H1 (cell line): ENCODE measurements at regions not wholly inside any gene's neighbourhood (a gene's known extent, or its start where the extent isn't known, plus 50 kb on each side); places are given as distances from the start of the nearest gene placed in this dataset.

Experiments
- CTCF ChIA-PET: fragments of 300-600 bp; sonication (Branson Sonifier 250); formaldehyde crosslinking; loops from one replicate; lab custom pipeline; 2021; ENCODE audit not compliant: partially characterized antibody; lab: Charles Lee
- POLR2A ChIA-PET: fragments of 300-600 bp; sonication (Branson Sonifier 250); formaldehyde crosslinking; loops from one replicate; lab custom pipeline; 2021; ENCODE audit warnings: inconsistent platforms; ENCODE audit not compliant: partially characterized antibody; lab: Charles Lee
- DNase-seq, 2 experiments: peaks; one replicate each; pipeline versions ENCODE4 v3.0.0 to v3.0.0-alpha.2; 2010 to 2022; ENCODE audit warnings: low spot score in 2 of 2, low read depth in 1 of 2, mixed read lengths in 1 of 2
- FAIRE-seq: peaks from 2 replicates; lab custom pipeline; 2011; peaks lifted over from hg19 to GRCh38; lab: Jason Lieb, UNC
- H2AFZ ChIP-seq: 2 replicates; pipeline ENCODE4 v1.8.1; 2012; ENCODE audit warnings: low read length, inconsistent platforms
- H2AK5ac ChIP-seq: 2 replicates; pipeline ENCODE4 v1.6.1; 2013; ENCODE audit warnings: low read depth, low read length
- H2BK120ac ChIP-seq: replicated peaks from 2 replicates; pipeline ENCODE3; 2013; ENCODE audit warnings: low read depth, low read length, inconsistent platforms
- H2BK12ac ChIP-seq: 2 replicates; pipeline ENCODE4 v1.6.1; 2013; ENCODE audit warnings: low read depth, low read length
- H2BK15ac ChIP-seq: 2 replicates; pipeline ENCODE4 v1.6.1; 2013; ENCODE audit warnings: low read length
- H2BK20ac ChIP-seq: 2 replicates; pipeline ENCODE4 v1.6.1; 2013; ENCODE audit warnings: low read length
- H2BK5ac ChIP-seq: 2 replicates; pipeline ENCODE4 v1.6.1; 2013; ENCODE audit warnings: low read depth, low read length
- H3K14ac ChIP-seq: 2 replicates; pipeline ENCODE4 v1.6.1; 2013; ENCODE audit warnings: inconsistent platforms; ENCODE audit not compliant: insufficient read length
- H3K18ac ChIP-seq: 2 replicates; pipeline ENCODE4 v1.6.1; 2013; ENCODE audit warnings: low read length; ENCODE audit errors: extremely low read depth
- H3K23ac ChIP-seq: 2 replicates; pipeline ENCODE4 v1.6.1; 2013; ENCODE audit warnings: inconsistent platforms; ENCODE audit not compliant: insufficient read length
- H3K23me2 ChIP-seq: 2 replicates; pipeline ENCODE4 v1.6.1; 2013; ENCODE audit warnings: low read depth, low read length
- H3K27ac ChIP-seq: 2 replicates; pipeline ENCODE4 v1.6.1; 2011; ENCODE audit warnings: low read depth, low read length, inconsistent platforms
- H3K27me3 ChIP-seq, 4 experiments: replicated peaks in 1 of 4; 1 replicate in 1 of 4; 2 replicates in 3 of 4; pipeline versions ENCODE4 v1.6.1 to v1.8.1; 2011 to 2013; ENCODE audit warnings: low read length in 3 of 4, mild to moderate bottlenecking in 3 of 4, inconsistent platforms in 2 of 4, mixed read lengths in 2 of 4, moderate library complexity in 1 of 4; ENCODE audit not compliant: control insufficient read depth in 3 of 4, insufficient read depth in 3 of 4; ENCODE audit errors: extremely low read depth in 1 of 4
- H3K36me3 ChIP-seq, 4 experiments: 2 replicates each; pipeline versions ENCODE4 v1.6.1 to v1.8.1; 2011 to 2013; ENCODE audit warnings: mild to moderate bottlenecking in 4 of 4, low read length in 3 of 4, moderate library complexity in 2 of 4, control low read depth in 1 of 4, inconsistent platforms in 1 of 4; ENCODE audit not compliant: insufficient read depth in 4 of 4, control insufficient read depth in 2 of 4
- H3K4ac ChIP-seq: replicated peaks from 2 replicates; pipeline ENCODE3; 2013; ENCODE audit warnings: low read length, low read depth, mixed read lengths, inconsistent platforms; ENCODE audit not compliant: insufficient read length
- H3K4me1 ChIP-seq, 4 experiments: replicated peaks in 1 of 4; 1 replicate in 1 of 4; 2 replicates in 3 of 4; pipeline versions ENCODE4 v1.6.1 to v1.8.1; 2011 to 2013; ENCODE audit warnings: low read length in 3 of 4, inconsistent platforms in 2 of 4, mixed read lengths in 1 of 4; ENCODE audit not compliant: insufficient read depth in 4 of 4, control insufficient read depth in 3 of 4
- H3K4me2 ChIP-seq, 2 experiments: 2 replicates each; pipeline versions ENCODE4 v1.6.1 to v1.8.1; 2011 to 2013; ENCODE audit warnings: low read depth in 2 of 2, low read length in 2 of 2, control low read depth in 1 of 2, inconsistent platforms in 1 of 2, mild to moderate bottlenecking in 1 of 2; ENCODE audit not compliant: insufficient read depth in 1 of 2
- H3K4me3 ChIP-seq, 4 experiments: fragments of 200-600, 300-600 bp in 1 of 4; sonication (generic), shearing (Covaris generic), sonication (Bioruptor Twin) in 1 of 4; 2 replicates each; pipeline versions ENCODE4 v1.5.1 to v1.8.1; 2011 to 2016; ENCODE audit warnings: low read length in 4 of 4, low read depth in 3 of 4, control low read depth in 2 of 4, inconsistent platforms in 2 of 4, mild to moderate bottlenecking in 2 of 4, mixed read lengths in 1 of 4, moderate library complexity in 1 of 4; ENCODE audit not compliant: insufficient read depth in 2 of 4; ENCODE audit errors: extremely low read depth in 1 of 4
- H3K56ac ChIP-seq: replicated peaks from 2 replicates; pipeline ENCODE3; 2013; ENCODE audit warnings: low read depth, mild to moderate bottlenecking, mixed read lengths, low read length, inconsistent platforms; ENCODE audit not compliant: insufficient read length
- H3K79me1 ChIP-seq: 2 replicates; pipeline ENCODE4 v1.6.1; 2013; ENCODE audit warnings: low read depth, low read length, control low read depth
- H3K79me2 ChIP-seq, 2 experiments: 2 replicates each; pipeline versions ENCODE4 v1.6.1 to v1.8.1; 2012 to 2013; ENCODE audit warnings: low read length in 2 of 2, mild to moderate bottlenecking in 2 of 2, inconsistent platforms in 1 of 2; ENCODE audit not compliant: insufficient read depth in 2 of 2, control insufficient read depth in 1 of 2
- H3K9ac ChIP-seq, 4 experiments: replicated peaks in 1 of 4; 1 replicate in 1 of 4; 2 replicates in 3 of 4; pipeline versions ENCODE4 v1.6.1 to v1.8.1; 2011 to 2013; ENCODE audit warnings: low read depth in 3 of 4, low read length in 3 of 4, control low read depth in 2 of 4, mild to moderate bottlenecking in 2 of 4, moderate library complexity in 2 of 4, inconsistent platforms in 1 of 4; ENCODE audit errors: extremely low read depth in 1 of 4
- H3K9me3 ChIP-seq, 2 experiments: 2 replicates each; pipeline versions ENCODE4 v1.6.1 to v1.8.1; 2012 to 2013; ENCODE audit warnings: mild to moderate bottlenecking in 2 of 2, moderate library complexity in 2 of 2, control low read depth in 1 of 2, inconsistent platforms in 1 of 2, low read depth in 1 of 2, low read length in 1 of 2, mixed read lengths in 1 of 2; ENCODE audit not compliant: insufficient read depth in 2 of 2
- H4K20me1 ChIP-seq, 2 experiments: replicated peaks in 1 of 2; 2 replicates each; pipeline versions ENCODE3 to v1.8.1; 2011 to 2013; ENCODE audit warnings: inconsistent platforms in 2 of 2, low read length in 2 of 2, mild to moderate bottlenecking in 1 of 2; ENCODE audit not compliant: insufficient read depth in 2 of 2, control insufficient read depth in 1 of 2
- H4K5ac ChIP-seq: 2 replicates; pipeline ENCODE4 v1.6.1; 2013; ENCODE audit warnings: low read length, low read depth, mixed read lengths, inconsistent platforms; ENCODE audit not compliant: insufficient read length
- H4K8ac ChIP-seq: 2 replicates; pipeline ENCODE4 v1.8.0; 2013; ENCODE audit warnings: mild to moderate bottlenecking, moderate library complexity, low read length, inconsistent platforms; ENCODE audit not compliant: insufficient read depth; ENCODE audit errors: extremely low read depth
- H4K91ac ChIP-seq: replicated peaks from 2 replicates; pipeline ENCODE3; 2013; ENCODE audit warnings: low read length, mixed read lengths, inconsistent platforms; ENCODE audit not compliant: insufficient read length
- ASH2L ChIP-seq: fragments of 200-600, 300-600 bp; sonication (generic); IDR thresholded peaks from one replicate; pipeline ENCODE4 v1.7.1; 2017; ENCODE audit warnings: low read length
- BACH1 ChIP-seq: IDR thresholded peaks from 2 replicates; pipeline ENCODE4 v1.6.1; 2012; ENCODE audit warnings: low read length, improper control_type of control experiment
- BCL11A ChIP-seq, 2 experiments: IDR thresholded peaks; one replicate each; pipeline ENCODE4 v1.6.1; 2011; ENCODE audit warnings: low read depth in 2 of 2, low read length in 2 of 2, mild to moderate bottlenecking in 2 of 2
- CTBP2 ChIP-seq: IDR thresholded peaks from 2 replicates; pipeline ENCODE4 v1.7.0; 2011; ENCODE audit warnings: borderline replicate concordance, mild to moderate bottlenecking, moderate library complexity, mixed read lengths, low read length; ENCODE audit not compliant: insufficient read depth, insufficient read length
- EZH2 ChIP-seq: fragments of 200-600 bp; sonication (generic); IDR thresholded peaks from 2 replicates; pipeline ENCODE4 v1.7.1; 2012; ENCODE audit warnings: low read depth, mild to moderate bottlenecking, moderate library complexity, low read length, inconsistent platforms; ENCODE audit not compliant: severe bottlenecking
- KDM1A ChIP-seq: fragments of 200-600, 300-600 bp; sonication (generic); IDR thresholded peaks from 2 replicates; pipeline ENCODE4 v1.7.1; 2016; ENCODE audit warnings: mild to moderate bottlenecking, low read length, borderline replicate concordance
- RAD21 ChIP-seq, 2 experiments: IDR thresholded peaks in 1 of 2; conservative IDR thresholded peaks in 1 of 2; 2 replicates each; pipeline ENCODE4 v1.6.1; 2011; ENCODE audit warnings: low read depth in 2 of 2, low read length in 2 of 2, improper control_type of control experiment in 1 of 2, inconsistent platforms in 1 of 2, mild to moderate bottlenecking in 1 of 2, moderate library complexity in 1 of 2
- RXRA ChIP-seq: IDR thresholded peaks from 2 replicates; pipeline ENCODE4 v1.6.1; 2011; ENCODE audit warnings: low read depth, mild to moderate bottlenecking, low read length, moderate library complexity; ENCODE audit not compliant: insufficient read depth
- SIRT6 ChIP-seq: IDR thresholded peaks from one replicate; pipeline ENCODE4 v1.7.1; 2012; ENCODE audit warnings: low read length, inconsistent platforms
- SIX5 ChIP-seq: IDR thresholded peaks from 2 replicates; pipeline ENCODE4 v1.6.1; 2011; ENCODE audit warnings: mild to moderate bottlenecking, low read depth, low read length
- SP2 ChIP-seq: IDR thresholded peaks from 2 replicates; pipeline ENCODE4 v1.6.1; 2012; ENCODE audit warnings: mild to moderate bottlenecking, low read length, inconsistent platforms
- TAF1 ChIP-seq: IDR thresholded peaks from 2 replicates; pipeline ENCODE4 v1.6.1; 2011; ENCODE audit warnings: mild to moderate bottlenecking, low read depth, low read length
- ZNF274 ChIP-seq: IDR thresholded peaks from 2 replicates; pipeline ENCODE4 v1.7.0; 2012; ENCODE audit warnings: low read length, borderline replicate concordance; ENCODE audit errors: extremely low read depth
- WGBS, 2 experiments: shearing (Covaris generic) in 1 of 2; methylation state at CpG; one replicate each; pipeline versions ENCODE4 v1.1.6 to v1.1.7; 2013 to 2015; ENCODE audit warnings: low lambda C conversion rate in 2 of 2, mixed read lengths in 2 of 2, inconsistent platforms in 1 of 2, low coverage in 1 of 2, missing lambda C conversion rate in 1 of 2; ENCODE audit not compliant: insufficient replicate concordance in 2 of 2, insufficient coverage in 1 of 2, insufficient read length in 1 of 2; ENCODE audit errors: extremely low coverage in 1 of 2, missing lambda C conversion rate in 1 of 2; 5-methylcytosine and 5-hydroxymethylcytosine counted together
- TF ChIP-seq, protein P1 (sequence below): IDR thresholded peaks from 2 replicates; pipeline ENCODE4 v1.6.1; 2011; ENCODE audit warnings: low read length, improper control_type of control experiment

DNA sequence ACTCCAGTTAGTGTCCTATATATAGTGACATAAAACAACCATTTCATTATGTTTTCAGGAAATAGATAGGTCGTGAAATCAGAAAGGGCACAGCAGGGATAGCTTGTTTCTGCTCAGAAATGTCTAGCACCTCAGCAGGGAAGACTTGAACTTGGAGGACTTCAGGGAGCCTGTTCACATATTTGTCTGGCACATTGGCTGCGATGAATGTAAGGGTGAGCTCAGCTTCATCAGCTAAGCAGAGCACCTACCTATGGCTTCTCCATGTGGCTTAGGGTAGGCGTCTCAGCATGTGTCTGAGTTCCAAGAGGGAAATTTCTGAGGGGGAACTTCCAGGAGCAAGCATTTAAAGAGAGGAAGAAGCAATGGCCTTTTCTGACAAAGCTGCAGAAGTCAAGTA, 126.2 kb downstream of the PCDH10 start:
- H3K4me1 ChIP-seq, result no peaks in the 10 kb centered on the region; a peak in 1 of 7 replicates
- POLR2A ChIA-PET, result no interaction called here
- no peak overlapping the region for H2BK5ac ChIP-seq
- CTCF ChIA-PET, result no interaction called here
- no peaks in the 10 kb centered on the region for H3K27me3 ChIP-seq
- H4K8ac ChIP-seq, result no peak overlapping the region
- H3K27ac ChIP-seq, result no peak overlapping the region
- H4K20me1 ChIP-seq, result no peaks in the 10 kb centered on the region
- no peak overlapping the region for H3K4ac ChIP-seq
- H2BK15ac ChIP-seq, result no peak overlapping the region
- H3K9ac ChIP-seq, result no peak overlapping the region
- no peak overlapping the region for H3K14ac ChIP-seq
- no peak overlapping the region for H3K4me2 ChIP-seq
- FAIRE-seq, result no peak
- no peaks in the 10 kb centered on the region for H3K36me3 ChIP-seq
- no peak overlapping the region for H4K91ac ChIP-seq
- H3K23me2 ChIP-seq, result no peaks in the 10 kb centered on the region
- H2BK120ac ChIP-seq, result no peak overlapping the region
- no peak overlapping the region for H3K56ac ChIP-seq
- WGBS, 2 experiments, result 89% methylated on average over 3 of the region's 3 CpGs; no CpG with 5 or more reads in 1 of the 2 experiments
- no peak overlapping the region for H2BK20ac ChIP-seq
- H2AFZ ChIP-seq, result peak overlapping the region; percentile 63; the same call in 1 of the 2 replicates
- H4K5ac ChIP-seq, result no peak overlapping the region
- no peak overlapping the region for H2BK12ac ChIP-seq
- no peak for DNase-seq
- no peak overlapping the region for H2AK5ac ChIP-seq
- 0 out of 4 replicates have a peak, but pooled peaks cover 0 to 3% of the 10 kb centered on the region in 2 experiments for H3K9me3 ChIP-seq
- H3K18ac ChIP-seq, result no peak overlapping the region
- no peak overlapping the region for H3K4me3 ChIP-seq
- H3K79me1 ChIP-seq, result no peaks in the 10 kb centered on the region
- H3K23ac ChIP-seq, result no peak overlapping the region
- H3K79me2 ChIP-seq, result no peaks in the 10 kb centered on the region
- no peak for TF ChIP-seq SP2
- no peak for TF ChIP-seq SIRT6
- TF ChIP-seq RXRA, result no peak
- no peak for TF ChIP-seq ASH2L
- no peak for TF ChIP-seq KDM1A
- no peak for TF ChIP-seq CTBP2
- TF ChIP-seq, protein P1, sequence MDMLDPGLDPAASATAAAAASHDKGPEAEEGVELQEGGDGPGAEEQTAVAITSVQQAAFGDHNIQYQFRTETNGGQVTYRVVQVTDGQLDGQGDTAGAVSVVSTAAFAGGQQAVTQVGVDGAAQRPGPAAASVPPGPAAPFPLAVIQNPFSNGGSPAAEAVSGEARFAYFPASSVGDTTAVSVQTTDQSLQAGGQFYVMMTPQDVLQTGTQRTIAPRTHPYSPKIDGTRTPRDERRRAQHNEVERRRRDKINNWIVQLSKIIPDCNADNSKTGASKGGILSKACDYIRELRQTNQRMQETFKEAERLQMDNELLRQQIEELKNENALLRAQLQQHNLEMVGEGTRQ, result no peak
- no peak for TF ChIP-seq SIX5
- no peak for TF ChIP-seq RAD21 (IDR thresholded peaks at IDR 0.05 in 1 of 2, conservative IDR thresholded peaks at IDR 0.05 in 1 of 2; ENCODE audit: low read depth in 2 of 2, low read length in 2 of 2)
- no peak for TF ChIP-seq TAF1
- TF ChIP-seq BCL11A (IDR thresholded peaks at IDR 0.05; ENCODE audit: low read depth in 2 of 2, low read length in 2 of 2), result no peak
- no peak for TF ChIP-seq EZH2
- TF ChIP-seq ZNF274, result no peak
- TF ChIP-seq BACH1, result no peak
